ENCODE measurements at regions not wholly inside any gene's neighbourhood (a gene's known extent, or its start where the extent isn't known, plus 50 kb on each side); places are given as distances from the start of the nearest gene placed in this dataset.

- no peak for DNase-seq
These were observed 74.8 kb upstream of the HDAC9 start for GRCh38 chr7:18420748-18421147.

GRCh38 chr7:18421297-18422002 lies 74.1 kb upstream of the HDAC9 start:
- DNase-seq: no peak

- no peak for DNase-seq
These were observed 70.3 kb upstream of the HDAC9 start for GRCh38 chr7:18425227-18425626.

GRCh38 chr7:18425838-18426445 lies 69.6 kb upstream of the HDAC9 start:
- DNase-seq: no peak

GRCh38 chr7:18426564-18427226 lies 68.9 kb upstream of the HDAC9 start:
- DNase-seq: no peak

- no peak for DNase-seq
These were observed 66.0 kb upstream of the HDAC9 start for GRCh38 chr7:18429547-18429946.

GRCh38 chr7:18430810-18431209 lies 64.7 kb upstream of the HDAC9 start:
- no peak for DNase-seq

- no peak for DNase-seq
These were observed 61.4 kb upstream of the HDAC9 start for GRCh38 chr7:18434171-18434570.

- no peak for DNase-seq
These were observed 58.4 kb upstream of the HDAC9 start for GRCh38 chr7:18437101-18437500.

- DNase-seq: no peak
These were observed 54.6 kb upstream of the HDAC9 start for GRCh38 chr7:18440934-18441333.

- DNase-seq: no peak
These were observed 50.7 kb upstream of the HDAC9 start for GRCh38 chr7:18444826-18445225.

GRCh38 chr7:18445483-18445882 lies 50.1 kb upstream of the HDAC9 start:
- DNase-seq: no peak
